ENCODE measurements at regions not wholly inside any gene's neighbourhood (a gene's known extent, or its start where the extent isn't known, plus 50 kb on each side); places are given as distances from the start of the nearest gene placed in this dataset.

GRCh38 chr3:95886616-95887015 is 927.8 kb upstream of the EPHA6 start:
- no peak for DNase-seq (ENCODE audit: extremely low spot score)
- ChIA-PET CTCF (no interaction called here), POLR2A (no interaction called here)
- no peak for TF ChIP-seq CTCF (IDR thresholded peaks at IDR 0.05; ENCODE audit: control extremely low read depth, extremely low read depth, low read depth, missing control alignments)

DNA sequence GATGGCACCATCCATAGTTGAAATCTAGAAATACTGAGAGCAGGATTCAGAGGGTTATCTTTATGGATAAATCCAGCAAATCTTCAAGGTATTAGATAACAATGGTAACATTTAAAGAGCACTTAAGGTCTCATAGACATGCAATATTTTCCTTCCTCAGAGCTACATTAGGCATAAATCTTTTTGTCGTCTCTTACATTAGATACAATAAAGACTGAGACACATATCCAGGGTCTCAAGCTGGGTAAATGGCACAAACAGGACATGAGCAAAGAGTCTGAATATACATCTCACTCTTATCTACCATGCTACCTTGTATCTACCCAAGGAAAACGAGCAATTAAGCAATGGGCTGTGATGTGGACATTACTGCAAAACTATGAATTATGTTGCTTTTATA is 927.3 kb upstream of the EPHA6 start:
- POLR2A ChIA-PET, result no interaction called here
- no peak for DNase-seq (ENCODE audit: extremely low spot score)
- CTCF ChIA-PET, result no interaction called here
- TF ChIP-seq CTCF (IDR thresholded peaks at IDR 0.05; ENCODE audit: control extremely low read depth, extremely low read depth, low read depth, missing control alignments), result no peak

DNA sequence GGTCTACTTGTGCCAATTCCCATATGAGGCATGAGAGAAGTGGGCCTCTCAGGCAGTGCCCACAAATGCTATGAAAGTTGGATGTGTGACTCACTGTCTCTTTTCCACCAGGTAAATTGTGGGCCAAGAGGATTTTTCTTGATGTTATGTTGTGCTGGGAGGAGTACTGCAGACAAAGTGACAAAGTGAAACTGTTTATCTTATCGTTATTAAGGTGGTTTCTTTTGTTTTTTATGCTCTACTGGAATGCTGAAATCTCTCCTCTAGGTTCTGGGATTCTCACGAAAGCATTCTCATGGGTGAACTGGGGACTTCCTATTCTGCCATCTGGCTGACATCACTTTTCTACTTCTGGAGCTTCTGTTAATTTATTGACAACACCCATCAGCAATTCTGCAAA is 919.6 kb upstream of the EPHA6 start:
- ChIA-PET CTCF (interaction anchor here (1.3 kb wide), 1 partner anchor 69 kb away, joined by 3 read pairs; no protein-coding TSS in a partner anchor), POLR2A (no interaction called here)
- no peak for TF ChIP-seq CTCF (IDR thresholded peaks at IDR 0.05; ENCODE audit: control extremely low read depth, extremely low read depth, low read depth, missing control alignments)
- DNase-seq (ENCODE audit: extremely low spot score), result no peak

DNA sequence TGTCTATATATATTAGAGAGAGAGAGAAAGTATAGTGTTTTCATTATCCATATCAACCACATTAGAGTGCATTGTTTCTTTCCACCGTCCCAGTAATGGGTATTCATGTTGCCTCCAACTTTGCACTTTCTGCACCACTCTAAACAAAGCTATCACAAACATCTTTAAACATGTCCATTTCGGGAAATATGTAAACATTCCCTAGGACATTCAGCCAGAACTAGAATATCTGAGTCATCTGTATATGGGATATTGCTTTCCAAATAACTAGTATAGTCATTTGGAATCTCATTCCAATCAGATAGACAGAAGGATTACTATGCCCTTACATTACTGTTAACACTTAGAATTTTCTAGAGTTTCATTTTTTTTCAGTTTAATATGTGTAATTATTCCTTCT is 914.9 kb upstream of the EPHA6 start:
- POLR2A ChIA-PET, result no interaction called here
- CTCF ChIA-PET, result no interaction called here
- DNase-seq (ENCODE audit: extremely low spot score), result no peak

GRCh38 chr3:95899911-95900310 is 914.5 kb upstream of the EPHA6 start:
- no peak for DNase-seq (ENCODE audit: extremely low spot score)
- POLR2A ChIA-PET, result no interaction called here
- CTCF ChIA-PET, result no interaction called here
- no peak for TF ChIP-seq CTCF (IDR thresholded peaks at IDR 0.05; ENCODE audit: control extremely low read depth, extremely low read depth, low read depth, missing control alignments)

More for the DNA sequence above, 914.9 kb upstream of the EPHA6 start:
- no peak for TF ChIP-seq CTCF (IDR thresholded peaks at IDR 0.05; ENCODE audit: control extremely low read depth, extremely low read depth, low read depth, missing control alignments)

- TF ChIP-seq CTCF (IDR thresholded peaks at IDR 0.05; ENCODE audit: control extremely low read depth, extremely low read depth, low read depth, missing control alignments), result no peak
- no peak for DNase-seq (ENCODE audit: extremely low spot score)
- ChIA-PET POLR2A (no interaction called here), CTCF (no interaction called here)
Measured at GRCh38 chr3:95901948-95902347, 912.4 kb upstream of the EPHA6 start.

DNA sequence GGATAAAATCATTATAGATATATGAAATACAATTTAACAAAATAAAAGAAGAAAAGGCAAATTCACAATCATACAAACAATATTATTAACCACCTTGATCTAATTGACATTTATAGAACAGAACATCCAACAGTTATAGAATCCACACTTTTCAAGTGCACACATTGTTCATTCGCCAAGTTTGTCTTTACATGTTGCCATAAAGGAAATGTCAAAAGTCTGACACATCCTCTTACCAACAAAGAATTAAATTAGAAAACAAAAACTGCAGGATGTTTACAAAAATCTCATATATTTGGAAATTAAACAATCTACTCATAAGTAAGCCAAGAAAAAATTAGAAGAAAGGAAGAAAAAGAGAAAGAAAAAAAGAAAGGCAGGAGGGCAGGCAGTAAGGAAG is 909.2 kb upstream of the EPHA6 start:
- POLR2A ChIA-PET, result no interaction called here
- CTCF ChIA-PET, result no interaction called here
- no peak for TF ChIP-seq CTCF (IDR thresholded peaks at IDR 0.05; ENCODE audit: control extremely low read depth, extremely low read depth, low read depth, missing control alignments)

More for the DNA sequence above, 909.2 kb upstream of the EPHA6 start:
- DNase-seq (ENCODE audit: extremely low spot score), result no peak

All from GM10248 (cell line).